ENCODE measurements at regions not wholly inside any gene's neighbourhood (a gene's known extent, or its start where the extent isn't known, plus 50 kb on each side); places are given as distances from the start of the nearest gene placed in this dataset.

GRCh38 chr11:33635161-33635560 lies 65.5 kb downstream of the C11orf91 start:
- Histone ChIP-seq H3K27ac (no peak overlapping the region), H3K36me3 (no peaks in the 10 kb centered on the region), H3K9me3 (peaks cover 0 to 11% (median 0%) of the 10 kb centered on the region in 11 donors), H3K4me1 (peaks cover 0 to 18% (median under 1%) of the 10 kb centered on the region in 9 donors), H3K4me3 (no peak overlapping the region), H3K27me3 (no peaks in the 10 kb centered on the region)
- ATAC-seq (peak in 6 of 8 donors; percentile 42 to 64 (median 58)), DNase-seq (peak; percentile 29 to 56)
- no peak for TF ChIP-seq CTCF (IDR thresholded peaks at IDR 0.05)
- 52 to 59% methylated on average over 5 of the region's 5 CpGs for WGBS, 2 donors
- intact Hi-C loops (cut with DNase I): no loop called here

DNA sequence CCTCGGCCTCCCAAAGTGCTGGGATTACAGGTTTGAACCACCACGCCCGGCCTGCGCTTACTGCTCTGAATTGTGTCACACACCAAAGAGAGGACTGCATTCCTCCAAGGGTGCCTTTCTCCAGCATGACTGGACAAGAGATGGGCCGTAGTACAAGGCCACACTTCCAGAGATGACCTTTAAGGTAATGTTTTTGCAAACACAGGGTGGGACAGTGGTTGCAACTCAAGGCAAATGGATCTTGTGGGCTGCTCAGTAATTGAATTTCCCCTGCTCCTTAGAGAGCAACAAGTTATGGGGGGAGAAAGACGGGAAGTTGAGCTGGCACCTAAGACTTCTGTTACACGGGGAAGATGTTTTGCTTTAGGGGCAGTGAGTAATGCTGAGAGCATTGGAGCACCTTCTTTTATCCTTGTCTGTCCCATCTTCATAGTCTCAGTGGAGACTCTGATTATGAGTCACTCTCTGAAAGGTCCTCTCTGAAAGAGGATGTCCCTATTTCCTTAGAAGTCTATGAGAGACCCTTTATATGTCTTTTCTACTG lies 66.3 kb downstream of the C11orf91 start:
- WGBS, 2 donors: 87% methylated on average over 7 of the region's 7 CpGs
- no peak overlapping the region for H3K4me3 ChIP-seq
- ATAC-seq (no peak), DNase-seq (no peak)
- H3K27me3 ChIP-seq: no peaks in the 10 kb centered on the region
- no peak for TF ChIP-seq CTCF (IDR thresholded peaks at IDR 0.05)
- no peaks in the 10 kb centered on the region for H3K36me3 ChIP-seq
- H3K4me1 ChIP-seq: peaks cover 0 to 18% (median 0%) of the 10 kb centered on the region in 9 donors
- intact Hi-C loops (cut with DNase I): no loop called here
- H3K27ac ChIP-seq: no peak overlapping the region
- peaks cover 0 to 12% (median 0%) of the 10 kb centered on the region in 11 donors for H3K9me3 ChIP-seq

DNA sequence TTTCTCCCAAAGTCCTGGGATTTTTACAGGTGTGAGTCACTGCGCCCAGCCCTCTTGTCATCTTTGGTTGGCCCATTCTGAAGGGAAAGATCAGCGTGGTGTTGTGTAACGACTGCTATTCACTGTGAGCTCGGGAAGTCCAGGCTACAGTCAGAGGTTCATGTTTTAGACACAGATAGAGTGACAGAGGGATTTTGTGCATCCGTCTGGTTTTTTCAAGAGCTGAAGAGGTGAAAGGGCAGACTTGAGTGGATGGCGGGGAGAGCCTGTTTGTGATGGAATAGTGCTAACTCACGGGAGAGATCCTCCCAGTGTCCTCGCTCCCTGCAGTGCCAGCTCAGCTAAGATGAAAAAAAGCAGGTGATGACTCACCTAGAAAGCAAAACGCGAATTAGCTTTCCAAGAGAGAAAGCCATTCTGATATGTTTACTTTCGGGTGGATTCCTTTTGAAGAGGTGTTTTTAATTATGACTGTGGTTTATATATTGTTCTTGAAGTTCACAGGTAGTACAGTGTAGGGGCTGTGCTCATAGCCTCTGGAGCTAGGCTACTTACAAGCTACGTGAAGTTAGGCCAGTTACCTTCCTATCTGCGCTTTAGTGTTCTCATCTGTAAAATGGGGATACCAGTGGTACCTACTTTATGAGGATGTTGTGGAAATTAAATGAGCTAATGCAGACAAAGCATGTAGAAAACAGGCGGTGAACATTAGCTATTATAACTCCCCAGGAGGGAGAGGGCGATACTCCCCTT lies 67.2 kb downstream of the C11orf91 start:
- peaks cover 0 to 11% (median 0%) of the 10 kb centered on the region in 11 donors for H3K9me3 ChIP-seq
- intact Hi-C loops (cut with DNase I): no loop called here
- WGBS, 2 donors: 86 to 88% methylated on average over 15 of the region's 15 CpGs
- no peaks in the 10 kb centered on the region for H3K36me3 ChIP-seq
- TF ChIP-seq CTCF (IDR thresholded peaks at IDR 0.05): no peak
- H3K27ac ChIP-seq: no peak overlapping the region
- no peak overlapping the region for H3K4me3 ChIP-seq
- H3K4me1 ChIP-seq: peaks cover 0 to 18% (median 0%) of the 10 kb centered on the region in 9 donors
- ATAC-seq (no peak), DNase-seq (no peak)
- no peaks in the 10 kb centered on the region for H3K27me3 ChIP-seq

DNA sequence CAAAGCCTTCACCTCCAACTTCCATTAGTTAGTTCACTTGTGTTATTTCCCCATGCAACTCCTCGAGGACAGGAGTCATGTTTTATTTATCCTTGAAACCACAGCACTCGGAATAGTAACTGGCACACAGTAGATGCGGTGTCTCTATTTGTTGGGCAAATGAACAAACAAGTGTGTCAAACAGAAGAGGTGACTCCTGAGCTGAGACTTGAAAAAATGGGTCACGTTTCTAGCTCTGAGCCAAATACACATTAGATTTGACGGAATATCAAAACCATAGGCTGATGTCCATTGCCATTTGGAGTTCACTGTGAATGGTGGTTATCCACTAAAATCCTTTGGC lies 68.9 kb downstream of the C11orf91 start:
- ATAC-seq: peak in 3 of 8 donors; percentile 57 to 79 (median 71)
- no peak for DNase-seq
- no peak for TF ChIP-seq CTCF (IDR thresholded peaks at IDR 0.05)
- peaks cover 0 to 11% (median 0%) of the 10 kb centered on the region in 11 donors for H3K9me3 ChIP-seq
- peaks cover 0 to 18% (median 0%) of the 10 kb centered on the region in 9 donors for H3K4me1 ChIP-seq
- no peaks in the 10 kb centered on the region for H3K27me3 ChIP-seq
- intact Hi-C loops (cut with DNase I): no loop called here
- H3K27ac ChIP-seq: no peak overlapping the region
- H3K4me3 ChIP-seq: no peak overlapping the region
- 71 to 74% methylated on average over 5 of the region's 5 CpGs for WGBS, 2 donors
- no peaks in the 10 kb centered on the region for H3K36me3 ChIP-seq
